Esophagus squamous epithelium (tissue), 5 donors: ENCODE measurements at regions not wholly inside any gene's neighbourhood (a gene's known extent, or its start where the extent isn't known, plus 50 kb on each side); places are given as distances from the start of the nearest gene placed in this dataset.

Experiments used
- DNase-seq: peaks from one replicate; lab custom pipeline; 2025; lab: John Stamatoyannopoulos, UW
- H3K27ac ChIP-seq, 4 donors: fragments of 200-600 bp; sonication (generic); one replicate each; pipeline ENCODE4 v1.5.1; 2016 to 2019; ENCODE audit warnings: mild to moderate bottlenecking in 1 of 4
- H3K27me3 ChIP-seq, 4 donors: fragments of 200-600 bp; sonication (generic); 1 replicate in 3 of 4; 2 replicates in 1 of 4; pipeline versions ENCODE4 v1.5.1 to v1.6.0; 2017 to 2021; ENCODE audit warnings: antibody characterized with exemption in 1 of 4
- H3K36me3 ChIP-seq, 3 donors: fragments of 200-600 bp; sonication (generic); one replicate each; pipeline ENCODE4 v1.5.1; 2016 to 2019
- H3K4me1 ChIP-seq, 3 donors: fragments of 200-600 bp; sonication (generic); one replicate each; pipeline ENCODE4 v1.5.1; 2017 to 2019
- H3K4me3 ChIP-seq, 4 donors: fragments of 200-600 bp; sonication (generic); 1 replicate in 3 of 4; 2 replicates in 1 of 4; pipeline ENCODE4 v1.5.1; 2016 to 2019; ENCODE audit warnings: mild to moderate bottlenecking in 2 of 4, moderate library complexity in 1 of 4
- H3K9me3 ChIP-seq, 3 donors: fragments of 200-600 bp; sonication (generic); one replicate each; pipeline ENCODE4 v1.5.1; 2016 to 2019
- CTCF ChIP-seq, 6 experiments: fragments of 450-650 bp in 4 of 6; fragments of 200-600 bp in 2 of 6; sonication (generic) in 2 of 6; IDR thresholded peaks; one replicate each; pipeline ENCODE4 v1.5.1; 2016 to 2019; ENCODE audit warnings: antibody characterized with exemption in 6 of 6, mild to moderate bottlenecking in 4 of 6, moderate library complexity in 4 of 6
- POLR2A ChIP-seq, 4 donors: fragments of 450-650 bp; IDR thresholded peaks; one replicate each; pipeline ENCODE4 v1.6.1; 2017; ENCODE audit warnings: antibody characterized with exemption in 4 of 4, mild to moderate bottlenecking in 4 of 4, moderate library complexity in 3 of 4
- WGBS, 2 donors: methylation state at CpG; one replicate each; pipeline ENCODE4 v1.1.5; 2018; 5-methylcytosine and 5-hydroxymethylcytosine counted together
- intact Hi-C: fragments of 100-400 bp; cut with DNase I; formaldehyde crosslinking; loops from one replicate; pipeline ENCODE4 v1.15.0; 2022
- donor health status: DM: yes; HTN: yes; CAD: no.

GRCh38 chr6:105783333-105783935 is 302.7 kb upstream of the PRDM1 start:
- DNase-seq = no peak
- Histone ChIP-seq H3K27ac (no peak overlapping the region), H3K36me3 (no peaks in the 10 kb centered on the region), H3K4me1 (peaks cover 0 to 45% (median 4%) of the 10 kb centered on the region in 3 donors), H3K4me3 (no peak overlapping the region), H3K9me3 (no peaks in the 10 kb centered on the region), H3K27me3 (no peaks in the 10 kb centered on the region)
- WGBS, 2 donors = 70 to 80% methylated on average over 6 to 8 of the region's 8 CpGs
- TF ChIP-seq POLR2A (IDR thresholded peaks at IDR 0.05) = no peak
- no peak for TF ChIP-seq CTCF (IDR thresholded peaks at IDR 0.05)
- intact Hi-C loops = no loop called here

- Histone ChIP-seq H3K4me3 (no peak overlapping the region), H3K9me3 (no peaks in the 10 kb centered on the region), H3K4me1 (peaks cover 0 to 30% (median 4%) of the 10 kb centered on the region in 3 donors), H3K27ac (peak overlapping the region; percentile 25 to 87 (median 64)), H3K36me3 (no peaks in the 10 kb centered on the region), H3K27me3 (no peaks in the 10 kb centered on the region)
- DNase-seq = no peak
- WGBS, 2 donors = 22 to 33% methylated on average over 3 of the region's 3 CpGs
- intact Hi-C loops = no loop called here
- TF ChIP-seq CTCF (IDR thresholded peaks at IDR 0.05) = no peak
- no peak for TF ChIP-seq POLR2A (IDR thresholded peaks at IDR 0.05)
These were observed 304.2 kb upstream of the PRDM1 start for GRCh38 chr6:105781915-105782314.

- no peaks in the 10 kb centered on the region for H3K9me3 ChIP-seq
- H3K27ac ChIP-seq = peak overlapping the region; percentile 25 to 87 (median 64)
- DNase-seq = no peak
- intact Hi-C loops = no loop called here
- no peaks in the 10 kb centered on the region for H3K27me3 ChIP-seq
- TF ChIP-seq CTCF (IDR thresholded peaks at IDR 0.05) (no peak), POLR2A (IDR thresholded peaks at IDR 0.05) (no peak)
- no peak overlapping the region for H3K4me3 ChIP-seq
- 20 to 46% methylated on average over 7 of the region's 7 CpGs for WGBS, 2 donors
- H3K36me3 ChIP-seq = no peaks in the 10 kb centered on the region
- peaks cover 0 to 23% (median 4%) of the 10 kb centered on the region in 3 donors for H3K4me1 ChIP-seq
These were observed 304.9 kb upstream of the PRDM1 start for GRCh38 chr6:105781248-105781647.

GRCh38 chr6:105780146-105780860 is 305.8 kb upstream of the PRDM1 start:
- no peak for DNase-seq
- intact Hi-C loops = no loop called here
- peak overlapping the region; percentile 64 to 87 (median 64) for H3K27ac ChIP-seq
- WGBS, 2 donors = 65 to 78% methylated on average over 12 of the region's 12 CpGs
- H3K9me3 ChIP-seq = peaks cover 0 to 5% (median 0%) of the 10 kb centered on the region in 3 donors
- H3K27me3 ChIP-seq = no peaks in the 10 kb centered on the region
- no peak for TF ChIP-seq POLR2A (IDR thresholded peaks at IDR 0.05)
- TF ChIP-seq CTCF (IDR thresholded peaks at IDR 0.05) = no peak
- no peaks in the 10 kb centered on the region for H3K36me3 ChIP-seq
- H3K4me1 ChIP-seq = peaks cover 0 to 22% (median 4%) of the 10 kb centered on the region in 3 donors
- no peak overlapping the region for H3K4me3 ChIP-seq

- H3K36me3 ChIP-seq = no peaks in the 10 kb centered on the region
- no peaks in the 10 kb centered on the region for H3K27me3 ChIP-seq
- intact Hi-C loops = no loop called here
- H3K9me3 ChIP-seq = peaks cover 0 to 8% (median 0%) of the 10 kb centered on the region in 3 donors
- peak overlapping the region in 2 of 4 donors; percentile 55 to 87 for H3K27ac ChIP-seq
- no peak for TF ChIP-seq CTCF (IDR thresholded peaks at IDR 0.05)
- TF ChIP-seq POLR2A (IDR thresholded peaks at IDR 0.05) = no peak
- peaks cover 0 to 22% (median 4%) of the 10 kb centered on the region in 3 donors for H3K4me1 ChIP-seq
- DNase-seq = no peak
- 63% methylated on average over 5 of the region's 5 CpGs for WGBS, 2 donors
- no peak overlapping the region for H3K4me3 ChIP-seq
These were observed 307.0 kb upstream of the PRDM1 start for GRCh38 chr6:105779110-105779509.
